ENCODE measurements at regions not wholly inside any gene's neighbourhood (a gene's known extent, or its start where the extent isn't known, plus 50 kb on each side); places are given as distances from the start of the nearest gene placed in this dataset.

GRCh38 chr9:22954550-22954949, 507.9 kb downstream of the DMRTA1 start:
- TF ChIP-seq CTCF (conservative IDR thresholded peaks at IDR 0.05 in 1 of 2, IDR thresholded peaks at IDR 0.05 in 1 of 2; ENCODE audit: extremely low read depth in 1 of 2, insufficient read depth in 1 of 2, low read depth in 1 of 2, low read length in 2 of 2) (no peak), EZH2 (IDR thresholded peaks at IDR 0.05; ENCODE audit: borderline replicate concordance, low read length) (no peak)
